H9 (cell line): ENCODE measurements at regions not wholly inside any gene's neighbourhood (a gene's known extent, or its start where the extent isn't known, plus 50 kb on each side); places are given as distances from the start of the nearest gene placed in this dataset.

ENCODE experiments used
- DNase-seq: peaks from one replicate; pipeline ENCODE4 v3.0.0-alpha.2; 2017
- H2AFZ ChIP-seq: one replicate; pipeline ENCODE4 v1.6.1; 2013; ENCODE audit warnings: mild to moderate bottlenecking, low read length, control low read depth, moderate library complexity
- H2AK5ac ChIP-seq: 2 replicates; pipeline ENCODE4 v1.6.1; 2013; ENCODE audit warnings: low read length, control low read depth, mixed read lengths; ENCODE audit not compliant: insufficient read length
- H2BK120ac ChIP-seq: one replicate; pipeline ENCODE4 v1.6.1; 2013; ENCODE audit warnings: low read depth, mild to moderate bottlenecking, low read length, control low read depth, inconsistent platforms; ENCODE audit not compliant: poor library complexity, severe bottlenecking
- H2BK12ac ChIP-seq: 2 replicates; pipeline ENCODE4 v1.6.1; 2013; ENCODE audit warnings: low read length, control low read depth, mixed read lengths, low read depth; ENCODE audit not compliant: insufficient read length
- H2BK15ac ChIP-seq: 2 replicates; pipeline ENCODE4 v1.6.1; 2013; ENCODE audit warnings: low read depth, low read length, control low read depth
- H2BK20ac ChIP-seq: one replicate; pipeline ENCODE4 v1.6.1; 2013; ENCODE audit warnings: low read depth, mild to moderate bottlenecking, low read length, control low read depth, inconsistent platforms; ENCODE audit not compliant: poor library complexity, severe bottlenecking
- H2BK5ac ChIP-seq: 2 replicates; pipeline ENCODE4 v1.6.1; 2013; ENCODE audit warnings: low read length, control low read depth, mixed read lengths; ENCODE audit not compliant: insufficient read length
- H3K14ac ChIP-seq: 2 replicates; pipeline ENCODE4 v1.6.1; 2013; ENCODE audit warnings: low read length, control low read depth; ENCODE audit not compliant: insufficient read depth
- H3K18ac ChIP-seq: 2 replicates; pipeline ENCODE4 v1.6.1; 2013; ENCODE audit warnings: low read depth, mild to moderate bottlenecking, mixed read lengths, low read length, control low read depth; ENCODE audit not compliant: insufficient read length
- H3K23ac ChIP-seq: 2 replicates; pipeline ENCODE4 v1.6.1; 2013; ENCODE audit warnings: low read length, control low read depth, mixed read lengths, low read depth; ENCODE audit not compliant: insufficient read length
- H3K23me2 ChIP-seq: 2 replicates; pipeline ENCODE4 v1.6.1; 2013; ENCODE audit warnings: low read depth, mild to moderate bottlenecking, mixed read lengths, low read length, control low read depth; ENCODE audit not compliant: insufficient read length, poor library complexity, severe bottlenecking
- H3K27ac ChIP-seq: 2 replicates; pipeline ENCODE4 v1.5.1; 2013; ENCODE audit warnings: low read length, control low read depth, mixed read lengths, low read depth; ENCODE audit not compliant: insufficient read length
- H3K27me3 ChIP-seq: 2 replicates; pipeline ENCODE4 v1.6.1; 2013; ENCODE audit warnings: low read length, control low read depth, inconsistent platforms; ENCODE audit not compliant: insufficient read depth
- H3K4ac ChIP-seq: 2 replicates; pipeline ENCODE4 v1.6.1; 2013; ENCODE audit warnings: low read depth, mild to moderate bottlenecking, control low read depth, inconsistent platforms, low read length, moderate library complexity
- H3K4me1 ChIP-seq: 2 replicates; pipeline ENCODE4 v1.6.1; 2013; ENCODE audit warnings: low read length, control low read depth, inconsistent platforms; ENCODE audit not compliant: insufficient read depth
- H3K4me2 ChIP-seq: 2 replicates; pipeline ENCODE4 v1.6.1; 2013; ENCODE audit warnings: low read length, control low read depth, mixed read lengths; ENCODE audit not compliant: insufficient read length, insufficient read depth
- H3K56ac ChIP-seq: 2 replicates; pipeline ENCODE4 v1.6.1; 2013; ENCODE audit warnings: low read depth, mild to moderate bottlenecking, mixed read lengths, low read length, control low read depth; ENCODE audit not compliant: insufficient read length
- H3K79me1 ChIP-seq: 2 replicates; pipeline ENCODE4 v1.6.1; 2013; ENCODE audit warnings: low read depth, mild to moderate bottlenecking, moderate library complexity, low read length, control low read depth, inconsistent platforms; ENCODE audit not compliant: insufficient read depth, poor library complexity, severe bottlenecking
- H3K79me2 ChIP-seq: 2 replicates; pipeline ENCODE4 v1.6.1; 2013; ENCODE audit warnings: low read length, control low read depth, inconsistent platforms; ENCODE audit not compliant: insufficient read depth
- H3K9ac ChIP-seq: 2 replicates; pipeline ENCODE4 v1.6.1; 2013; ENCODE audit warnings: low read length, control low read depth, mixed read lengths; ENCODE audit not compliant: insufficient read length; ENCODE audit errors: extremely low read depth
- H3K9me3 ChIP-seq: one replicate; pipeline ENCODE4 v1.6.1; 2013; ENCODE audit warnings: low read depth, low read length, inconsistent platforms; ENCODE audit not compliant: control insufficient read depth
- H3T11ph ChIP-seq: one replicate; pipeline ENCODE4 v1.6.1; 2013; ENCODE audit warnings: mild to moderate bottlenecking, low read length, control low read depth, inconsistent platforms
- H4K20me1 ChIP-seq: one replicate; pipeline ENCODE4 v1.6.1; 2013; ENCODE audit not compliant: control insufficient read depth, insufficient read length, insufficient read depth
- H4K5ac ChIP-seq: 2 replicates; pipeline ENCODE4 v1.6.1; 2013; ENCODE audit warnings: low read depth, mild to moderate bottlenecking, mixed read lengths, low read length, control low read depth; ENCODE audit not compliant: insufficient read length
- H4K8ac ChIP-seq: replicated peaks from 2 replicates; pipeline ENCODE4 v1.6.1; 2013; ENCODE audit warnings: low read length, control low read depth, mixed read lengths, low read depth; ENCODE audit not compliant: insufficient read length
- H4K91ac ChIP-seq: 2 replicates; pipeline ENCODE4 v1.6.1; 2013; ENCODE audit warnings: low read depth, mild to moderate bottlenecking, moderate library complexity, mixed read lengths, low read length, control low read depth; ENCODE audit not compliant: insufficient read length
- H3K27ac Mint-ChIP-seq, 3 experiments: 2 replicates in 2 of 3; 3 replicates in 1 of 3; pipeline ENCODE4 v1.8.0; 2020 to 2021; ENCODE audit warnings: mixed read lengths in 3 of 3, mild to moderate bottlenecking in 1 of 3, moderate library complexity in 1 of 3
- H3K27me3 Mint-ChIP-seq: 2 replicates; pipeline ENCODE4 v1.8.0; 2021; ENCODE audit warnings: low read depth, mild to moderate bottlenecking, moderate library complexity, mixed read lengths
- H3K36me3 Mint-ChIP-seq, 3 experiments: 2 replicates in 2 of 3; 3 replicates in 1 of 3; pipeline ENCODE4 v1.8.0; 2020 to 2021; ENCODE audit warnings: low read depth in 3 of 3, mixed read lengths in 3 of 3; ENCODE audit not compliant: insufficient read depth in 1 of 3
- H3K4me1 Mint-ChIP-seq, 2 experiments: 2 replicates each; pipeline ENCODE4 v1.8.0; 2020; ENCODE audit warnings: mixed read lengths in 2 of 2
- H3K4me3 Mint-ChIP-seq, 2 experiments: 2 replicates in 1 of 2; 3 replicates in 1 of 2; pipeline ENCODE4 v1.8.0; 2020 to 2021; ENCODE audit warnings: mild to moderate bottlenecking in 2 of 2, mixed read lengths in 2 of 2, moderate library complexity in 1 of 2
- H3K9me3 Mint-ChIP-seq, 2 experiments: 2 replicates in 1 of 2; 3 replicates in 1 of 2; pipeline ENCODE4 v1.8.0; 2020; ENCODE audit warnings: mild to moderate bottlenecking in 2 of 2, mixed read lengths in 2 of 2, moderate library complexity in 1 of 2
- CTCF ChIP-seq: fragments of 200-600 bp; sonication (generic); conservative IDR thresholded peaks from 3 replicates; pipeline ENCODE4 v1.8.0; 2021; ENCODE audit warnings: antibody characterized with exemption, mild to moderate bottlenecking
- WGBS: extraction: QIAGEN DNeasy Blood & Tissue Kit; methylation state at CpG from one replicate; pipeline ENCODE4 v1.1.7; 2013; ENCODE audit warnings: missing lambda C conversion rate, low lambda C conversion rate, mixed read lengths; ENCODE audit not compliant: insufficient read length; ENCODE audit errors: extremely low coverage; 5-methylcytosine and 5-hydroxymethylcytosine counted together

- no peak overlapping the region for H3K18ac ChIP-seq
- no peaks in the 10 kb centered on the region for H3K79me1 ChIP-seq
- no peak overlapping the region for H2BK5ac ChIP-seq
- H3K9ac ChIP-seq, result no peak overlapping the region
- Mint-ChIP-seq H3K4me1 (peaks cover 8 to 11% of the 10 kb centered on the region in 2 experiments), H3K27me3 (no peaks in the 10 kb centered on the region), H3K27ac (peak overlapping the region in 2 of 3 experiments; percentile 3 to 86; a peak in 3 of 7 replicates), H3K4me3 (no peak overlapping the region), H3K36me3 (no peaks in the 10 kb centered on the region), H3K9me3 (no peaks in the 10 kb centered on the region; a peak in 1 of 5 replicates)
- H2AFZ ChIP-seq, result no peak overlapping the region
- no peak overlapping the region for H2BK15ac ChIP-seq
- H4K20me1 ChIP-seq, result no peaks in the 10 kb centered on the region
- TF ChIP-seq CTCF, result no peak
- no peaks in the 10 kb centered on the region for H3K9me3 ChIP-seq
- no peak overlapping the region for H3K4me2 ChIP-seq
- WGBS, result no CpG with 5 or more reads among the region's 3 CpGs
- H3K23ac ChIP-seq, result no peak overlapping the region
- H3K14ac ChIP-seq, result no peak overlapping the region
- no peak overlapping the region for H2BK120ac ChIP-seq
- H4K8ac ChIP-seq, result no peak overlapping the region
- H2BK12ac ChIP-seq, result no peak overlapping the region
- no peaks in the 10 kb centered on the region for H3K4me1 ChIP-seq
- H3T11ph ChIP-seq, result no peak overlapping the region
- H3K23me2 ChIP-seq, result no peaks in the 10 kb centered on the region
- H3K27me3 ChIP-seq, result no peaks in the 10 kb centered on the region
- no peak overlapping the region for H2BK20ac ChIP-seq
- no peak overlapping the region for H4K5ac ChIP-seq
- no peak overlapping the region for H2AK5ac ChIP-seq
- H3K79me2 ChIP-seq, result no peaks in the 10 kb centered on the region
- DNase-seq, result no peak
- no peak overlapping the region for H4K91ac ChIP-seq
- no peak overlapping the region for H3K27ac ChIP-seq
- H3K4ac ChIP-seq, result no peak overlapping the region
- no peak overlapping the region for H3K56ac ChIP-seq
Measured at GRCh38 chr3:102258666-102259227, 176.1 kb upstream of the ZPLD1 start.
